Upper lobe of left lung (tissue), 4 donors: ENCODE measurements at regions not wholly inside any gene's neighbourhood (a gene's known extent, or its start where the extent isn't known, plus 50 kb on each side); places are given as distances from the start of the nearest gene placed in this dataset.

Experiments
- POLR2A ChIP-seq, 4 donors: fragments of 450-650 bp; IDR thresholded peaks; one replicate each; pipeline ENCODE4 v1.5.1; 2016 to 2017; ENCODE audit warnings: antibody characterized with exemption in 4 of 4, mild to moderate bottlenecking in 2 of 4
- POLR2AphosphoS5 ChIP-seq, 2 donors: sonication (generic); formaldehyde crosslinking; IDR thresholded peaks; one replicate each; pipeline ENCODE4 v1.5.1; 2017; ENCODE audit warnings: antibody characterized with exemption in 2 of 2
- TF ChIP-seq, protein P1 (sequence below), 6 experiments: fragments of 450-650 bp in 4 of 6; fragments of 200-600 bp in 2 of 6; sonication (generic) in 2 of 6; IDR thresholded peaks; one replicate each; pipeline ENCODE4 v1.5.1; 2016 to 2019; ENCODE audit warnings: antibody characterized with exemption in 6 of 6

DNA sequence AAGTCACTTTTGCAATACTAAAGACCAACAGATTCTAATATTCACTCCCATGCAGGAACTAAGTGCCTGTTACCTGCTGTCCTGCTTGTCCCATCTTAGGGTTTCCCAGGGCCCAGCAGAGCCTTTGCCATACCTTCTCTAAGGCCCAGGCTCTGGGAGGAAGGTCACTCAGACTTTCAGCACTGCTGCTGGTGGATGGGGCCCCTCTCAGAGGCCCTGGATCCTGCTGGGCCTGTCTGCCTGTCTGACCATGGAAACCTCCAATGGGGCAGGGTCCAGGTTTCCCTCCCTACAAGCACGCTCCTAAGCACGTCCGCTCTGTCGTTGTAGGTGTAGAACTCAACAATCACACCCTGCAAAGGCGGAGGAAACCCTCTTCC is 75.1 kb downstream of the RRM2 start:
- TF ChIP-seq POLR2A (IDR thresholded peaks at IDR 0.05) (no peak), POLR2AphosphoS5 (IDR thresholded peaks at IDR 0.05) (no peak)
- TF ChIP-seq, protein P1, sequence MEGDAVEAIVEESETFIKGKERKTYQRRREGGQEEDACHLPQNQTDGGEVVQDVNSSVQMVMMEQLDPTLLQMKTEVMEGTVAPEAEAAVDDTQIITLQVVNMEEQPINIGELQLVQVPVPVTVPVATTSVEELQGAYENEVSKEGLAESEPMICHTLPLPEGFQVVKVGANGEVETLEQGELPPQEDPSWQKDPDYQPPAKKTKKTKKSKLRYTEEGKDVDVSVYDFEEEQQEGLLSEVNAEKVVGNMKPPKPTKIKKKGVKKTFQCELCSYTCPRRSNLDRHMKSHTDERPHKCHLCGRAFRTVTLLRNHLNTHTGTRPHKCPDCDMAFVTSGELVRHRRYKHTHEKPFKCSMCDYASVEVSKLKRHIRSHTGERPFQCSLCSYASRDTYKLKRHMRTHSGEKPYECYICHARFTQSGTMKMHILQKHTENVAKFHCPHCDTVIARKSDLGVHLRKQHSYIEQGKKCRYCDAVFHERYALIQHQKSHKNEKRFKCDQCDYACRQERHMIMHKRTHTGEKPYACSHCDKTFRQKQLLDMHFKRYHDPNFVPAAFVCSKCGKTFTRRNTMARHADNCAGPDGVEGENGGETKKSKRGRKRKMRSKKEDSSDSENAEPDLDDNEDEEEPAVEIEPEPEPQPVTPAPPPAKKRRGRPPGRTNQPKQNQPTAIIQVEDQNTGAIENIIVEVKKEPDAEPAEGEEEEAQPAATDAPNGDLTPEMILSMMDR (IDR thresholded peaks at IDR 0.05) = no peak
